Activated naive CD8-positive, alpha-beta T cell treated with anti-CD3 and anti-CD28 coated beads for 36 hours (primary cell): ENCODE measurements at regions not wholly inside any gene's neighbourhood (a gene's known extent, or its start where the extent isn't known, plus 50 kb on each side); places are given as distances from the start of the nearest gene placed in this dataset.
"Not testable (repeated sequence)": the region's sequence is repeated elsewhere in the genome, so short reads cannot be mapped to it uniquely, and the experiment has no call there.

ENCODE experiments used
- DNase-seq: peaks from one replicate; pipeline ENCODE4 v3.0.0; 2021
- H3K27ac Mint-ChIP-seq: one replicate; pipeline ENCODE4 v1.8.0; 2022; ENCODE audit warnings: mild to moderate bottlenecking, moderate library complexity, mixed read lengths
- H3K27me3 Mint-ChIP-seq: one replicate; pipeline ENCODE4 v1.8.0; 2022; ENCODE audit warnings: mild to moderate bottlenecking, mixed read lengths
- H3K36me3 Mint-ChIP-seq: one replicate; pipeline ENCODE4 v1.8.0; 2021; ENCODE audit warnings: mild to moderate bottlenecking, mixed read lengths
- H3K4me1 Mint-ChIP-seq: one replicate; pipeline ENCODE4 v1.8.0; 2021; ENCODE audit warnings: mixed read lengths
- H3K4me3 Mint-ChIP-seq: one replicate; pipeline ENCODE4 v1.8.0; 2022; ENCODE audit warnings: mild to moderate bottlenecking, moderate library complexity, mixed read lengths
- H3K9me3 Mint-ChIP-seq: one replicate; pipeline ENCODE4 v1.8.0; 2022; ENCODE audit warnings: mixed read lengths

- not testable (repeated sequence) for H3K4me1 Mint-ChIP-seq
These were observed 60.3 kb downstream of the GOLGA8K start for GRCh38 chr15:32342772-32343199.

DNA sequence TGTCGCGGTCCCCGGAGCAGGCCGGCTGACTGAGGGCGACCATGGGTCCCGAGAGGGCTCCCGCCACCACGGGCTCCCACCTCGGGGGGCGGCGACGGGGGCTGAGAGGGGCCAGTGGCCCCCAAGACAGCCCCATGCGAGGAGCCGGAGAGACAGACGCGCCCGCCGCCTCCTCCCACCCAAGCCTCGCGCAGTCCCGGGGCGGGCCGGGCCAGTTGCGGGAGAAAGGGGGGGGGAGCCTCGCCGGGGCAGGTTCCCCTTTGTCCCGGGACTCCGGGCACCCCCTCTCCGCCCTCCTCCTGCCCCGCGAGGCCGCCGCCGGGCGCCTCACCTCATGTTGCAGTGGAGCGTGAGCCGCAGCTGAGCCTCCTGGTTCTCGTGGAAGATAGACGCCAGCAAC, 60.8 kb downstream of the GOLGA8K start:
- not testable (repeated sequence) for H3K27me3 Mint-ChIP-seq, H3K9me3 Mint-ChIP-seq, H3K36me3 Mint-ChIP-seq, H3K4me1 Mint-ChIP-seq, H3K27ac Mint-ChIP-seq, DNase-seq, H3K4me3 Mint-ChIP-seq

More at GRCh38 chr15:32342772-32343199, 60.3 kb downstream of the GOLGA8K start:
- H3K36me3 Mint-ChIP-seq, H3K27me3 Mint-ChIP-seq, H3K4me3 Mint-ChIP-seq, H3K9me3 Mint-ChIP-seq, H3K27ac Mint-ChIP-seq: not testable (repeated sequence)
- peak; percentile 17 for DNase-seq

- H3K36me3 Mint-ChIP-seq, H3K9me3 Mint-ChIP-seq, H3K27ac Mint-ChIP-seq, DNase-seq, H3K4me3 Mint-ChIP-seq, H3K4me1 Mint-ChIP-seq, H3K27me3 Mint-ChIP-seq: not testable (repeated sequence)
These were observed 61.6 kb downstream of the GOLGA8K start for GRCh38 chr15:32341530-32341929.

- not testable (repeated sequence) for H3K4me3 Mint-ChIP-seq, H3K36me3 Mint-ChIP-seq, H3K4me1 Mint-ChIP-seq, H3K27me3 Mint-ChIP-seq, H3K27ac Mint-ChIP-seq, DNase-seq, H3K9me3 Mint-ChIP-seq
These were observed 66.3 kb downstream of the GOLGA8K start for GRCh38 chr15:32336804-32337203.

DNA sequence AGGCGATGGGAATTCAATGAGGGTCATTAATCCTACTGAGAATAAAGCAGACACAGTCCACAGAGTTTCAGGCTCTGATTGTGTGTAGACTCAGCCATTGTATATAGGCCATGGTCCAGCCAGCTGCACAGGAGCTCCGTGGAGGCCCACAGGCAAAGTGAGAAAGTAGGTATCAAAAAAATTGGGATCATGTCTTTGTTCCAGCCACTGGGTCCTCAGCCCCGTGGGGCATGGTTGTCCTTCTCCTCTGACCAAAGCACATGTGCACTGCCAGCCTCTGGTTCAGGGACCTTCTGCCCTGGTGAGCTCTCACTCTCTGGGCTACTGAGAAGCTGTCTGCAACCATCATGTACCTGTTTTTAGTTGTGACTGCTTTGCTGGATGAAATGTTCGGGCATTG, 79.7 kb downstream of the GOLGA8K start:
- H3K4me1 Mint-ChIP-seq, DNase-seq, H3K36me3 Mint-ChIP-seq, H3K4me3 Mint-ChIP-seq, H3K27me3 Mint-ChIP-seq, H3K9me3 Mint-ChIP-seq, H3K27ac Mint-ChIP-seq: not testable (repeated sequence)

- not testable (repeated sequence) for H3K4me1 Mint-ChIP-seq, H3K36me3 Mint-ChIP-seq, H3K27me3 Mint-ChIP-seq, H3K27ac Mint-ChIP-seq, H3K9me3 Mint-ChIP-seq, H3K4me3 Mint-ChIP-seq, DNase-seq
These were observed 83.8 kb downstream of the GOLGA8K start for GRCh38 chr15:32319247-32319646.

GRCh38 chr15:32316482-32316881, 86.6 kb downstream of the GOLGA8K start:
- not testable (repeated sequence) for H3K4me1 Mint-ChIP-seq, H3K9me3 Mint-ChIP-seq, H3K4me3 Mint-ChIP-seq, DNase-seq, H3K36me3 Mint-ChIP-seq, H3K27ac Mint-ChIP-seq, H3K27me3 Mint-ChIP-seq

DNA sequence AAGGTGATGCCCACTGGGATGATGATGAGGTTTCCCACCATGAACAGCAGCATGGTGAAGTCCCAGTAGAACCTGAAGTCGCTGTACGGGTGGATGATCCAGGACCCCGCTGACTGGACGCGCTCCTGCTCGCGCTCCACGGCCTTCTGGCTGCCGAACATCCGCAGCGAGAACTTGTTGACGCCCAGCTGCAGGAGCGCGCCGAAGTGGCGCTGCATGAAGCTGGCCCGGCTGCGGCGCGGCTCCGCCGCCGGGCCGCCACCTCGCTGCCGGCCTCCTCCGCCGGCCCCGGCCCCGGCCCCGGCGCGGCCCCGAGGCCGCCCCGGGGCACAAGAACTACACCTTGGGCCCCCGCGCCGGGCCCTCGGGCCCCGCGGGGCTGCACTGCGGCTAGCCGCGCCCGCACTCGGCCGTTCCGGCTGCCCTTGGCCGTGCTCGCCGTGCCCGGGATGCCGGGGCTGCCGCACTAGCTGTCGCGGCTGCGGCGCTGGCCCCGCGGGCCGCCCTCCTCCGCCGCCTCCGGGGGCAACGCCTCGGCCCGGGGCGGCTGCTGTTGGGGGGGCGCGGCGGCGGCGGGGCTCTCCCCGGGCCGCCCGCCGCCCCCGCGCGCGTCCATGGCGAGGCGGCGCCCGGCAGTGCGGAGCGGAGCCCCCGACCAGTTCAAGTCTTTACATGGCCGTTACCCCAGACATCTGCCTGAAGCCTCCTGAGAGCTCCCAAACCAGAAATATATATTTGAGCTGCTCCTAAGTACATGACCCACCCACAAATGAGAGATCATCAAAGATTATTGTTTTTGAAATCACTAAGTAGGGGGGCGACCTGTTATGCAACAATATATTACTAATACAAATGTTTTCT, 87.8 kb downstream of the GOLGA8K start:
- not testable (repeated sequence) for H3K27ac Mint-ChIP-seq, H3K36me3 Mint-ChIP-seq, H3K27me3 Mint-ChIP-seq, H3K4me3 Mint-ChIP-seq, H3K4me1 Mint-ChIP-seq, H3K9me3 Mint-ChIP-seq, DNase-seq

DNA sequence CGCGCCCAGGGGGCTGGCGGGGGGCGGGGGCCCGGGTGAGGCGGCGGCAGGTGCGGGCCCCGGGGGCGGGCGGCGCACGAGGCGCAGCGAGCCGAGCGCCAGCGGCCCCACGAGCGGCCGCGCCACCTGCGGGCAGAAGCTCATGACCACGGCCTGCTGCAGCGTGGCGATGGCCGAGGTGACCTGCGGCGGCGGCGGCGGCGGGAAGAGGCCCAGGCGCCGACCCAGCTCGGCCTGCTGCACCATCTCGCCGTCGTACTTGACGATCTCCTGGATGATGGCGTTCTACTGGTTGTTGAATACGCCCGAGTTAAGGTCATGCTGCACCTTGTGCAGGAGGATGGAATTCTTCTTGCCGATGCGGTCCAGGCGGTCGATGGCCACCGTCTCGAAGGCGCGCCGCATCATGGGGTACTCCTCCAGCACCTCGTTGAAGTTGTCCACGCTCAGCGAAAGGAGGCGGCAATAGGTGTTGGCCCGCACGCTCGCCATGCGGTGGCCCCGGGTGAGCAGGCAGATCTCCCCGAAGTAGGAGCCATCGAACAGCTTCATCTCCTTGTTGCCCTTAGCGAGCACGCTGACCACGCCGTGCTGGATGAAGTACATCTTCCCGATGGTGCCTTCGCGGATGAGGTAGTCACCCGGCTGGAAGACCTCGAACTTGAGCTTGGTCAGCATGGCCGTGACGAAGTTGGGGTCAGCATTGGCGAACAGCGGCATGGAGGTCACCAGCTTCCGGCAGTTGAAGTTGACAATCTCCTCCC, 89.5 kb downstream of the GOLGA8K start:
- not testable (repeated sequence) for DNase-seq

GRCh38 chr15:32312721-32313120, 90.4 kb downstream of the GOLGA8K start:
- not testable (repeated sequence) for H3K4me1 Mint-ChIP-seq, H3K4me3 Mint-ChIP-seq, DNase-seq, H3K27me3 Mint-ChIP-seq, H3K27ac Mint-ChIP-seq, H3K9me3 Mint-ChIP-seq, H3K36me3 Mint-ChIP-seq

More for the DNA sequence above, 89.5 kb downstream of the GOLGA8K start:
- H3K27ac Mint-ChIP-seq, H3K9me3 Mint-ChIP-seq, H3K4me1 Mint-ChIP-seq, H3K36me3 Mint-ChIP-seq, H3K4me3 Mint-ChIP-seq, H3K27me3 Mint-ChIP-seq: not testable (repeated sequence)

DNA sequence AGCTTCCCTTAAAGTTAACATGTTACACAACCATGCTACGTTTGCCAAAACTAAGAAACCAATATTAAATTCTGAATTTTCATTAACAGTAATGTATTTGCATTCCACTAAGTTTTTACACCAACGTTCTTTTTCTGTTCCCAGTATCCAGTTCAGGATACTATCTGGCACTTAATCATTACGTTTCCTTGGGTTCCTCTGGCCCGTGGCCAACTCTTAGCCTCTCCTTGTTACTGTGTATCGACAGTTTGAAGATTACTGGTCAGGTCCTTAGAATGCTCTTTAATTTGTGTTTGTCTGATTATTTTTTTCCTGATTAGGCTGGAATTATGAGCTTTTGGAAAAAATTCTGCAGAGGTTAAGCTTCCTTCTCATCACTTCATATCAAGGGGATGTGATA, 95.5 kb downstream of the GOLGA8K start:
- H3K9me3 Mint-ChIP-seq, H3K4me3 Mint-ChIP-seq: not testable (repeated sequence)

GRCh38 chr15:32276200-32276830, 126.8 kb downstream of the GOLGA8K start:
- H3K4me1 Mint-ChIP-seq, H3K27ac Mint-ChIP-seq, H3K4me3 Mint-ChIP-seq, H3K36me3 Mint-ChIP-seq, DNase-seq, H3K27me3 Mint-ChIP-seq, H3K9me3 Mint-ChIP-seq: not testable (repeated sequence)

More for the DNA sequence above, 95.5 kb downstream of the GOLGA8K start:
- DNase-seq, H3K27ac Mint-ChIP-seq, H3K27me3 Mint-ChIP-seq, H3K4me1 Mint-ChIP-seq, H3K36me3 Mint-ChIP-seq: not testable (repeated sequence)

- not testable (repeated sequence) for H3K27ac Mint-ChIP-seq, H3K27me3 Mint-ChIP-seq, DNase-seq, H3K9me3 Mint-ChIP-seq, H3K4me1 Mint-ChIP-seq, H3K4me3 Mint-ChIP-seq, H3K36me3 Mint-ChIP-seq
These were observed 149.1 kb downstream of the GOLGA8K start for GRCh38 chr15:32253958-32254357.

DNA sequence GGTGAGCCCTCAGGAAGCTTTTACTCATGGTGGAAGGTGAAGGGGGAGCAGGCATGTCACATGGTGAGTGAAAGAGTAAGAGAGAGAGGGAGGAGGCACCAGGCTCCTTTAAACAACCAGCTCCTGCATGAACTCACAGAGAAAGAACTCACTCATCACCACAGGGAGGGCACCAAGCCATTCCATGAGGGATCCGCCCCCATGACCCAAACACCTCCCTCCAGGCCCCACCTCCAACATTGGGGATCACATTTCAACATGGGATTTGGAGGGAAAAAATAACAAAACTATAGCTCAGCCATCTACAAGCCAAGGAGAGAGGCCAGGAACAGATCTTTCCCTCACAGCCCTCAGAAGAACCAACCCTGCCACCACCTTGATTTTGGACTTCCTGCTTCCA, 153.9 kb downstream of the GOLGA8K start:
- H3K27me3 Mint-ChIP-seq, H3K4me1 Mint-ChIP-seq, H3K36me3 Mint-ChIP-seq, H3K4me3 Mint-ChIP-seq, DNase-seq, H3K27ac Mint-ChIP-seq, H3K9me3 Mint-ChIP-seq: not testable (repeated sequence)

GRCh38 chr15:32243727-32244126, 159.4 kb downstream of the GOLGA8K start:
- H3K36me3 Mint-ChIP-seq, result not testable (repeated sequence)

More at GRCh38 chr15:32243727-32244126, 159.4 kb downstream of the GOLGA8K start:
- H3K4me3 Mint-ChIP-seq, H3K27ac Mint-ChIP-seq, H3K9me3 Mint-ChIP-seq, H3K27me3 Mint-ChIP-seq, H3K4me1 Mint-ChIP-seq, DNase-seq: not testable (repeated sequence)
